HFFc6 (cell line): ENCODE measurements at regions not wholly inside any gene's neighbourhood (a gene's known extent, or its start where the extent isn't known, plus 50 kb on each side); places are given as distances from the start of the nearest gene placed in this dataset.

Experiments used
- DNase-seq: peaks from one replicate; pipeline ENCODE4 v3.0.0-alpha.2; 2018
- H3K27ac Mint-ChIP-seq: 2 replicates; pipeline ENCODE4 v1.8.0; 2020; ENCODE audit warnings: mild to moderate bottlenecking, mixed read lengths
- H3K27me3 Mint-ChIP-seq: 2 replicates; pipeline ENCODE4 v1.8.0; 2021; ENCODE audit warnings: mild to moderate bottlenecking, moderate library complexity, mixed read lengths; ENCODE audit not compliant: insufficient read depth
- H3K36me3 Mint-ChIP-seq: 2 replicates; pipeline ENCODE4 v1.8.0; 2021; ENCODE audit warnings: low read depth, mixed read lengths
- H3K4me1 Mint-ChIP-seq: 2 replicates; pipeline ENCODE4 v1.8.0; 2020; ENCODE audit warnings: low read depth, mixed read lengths
- H3K4me3 Mint-ChIP-seq: 2 replicates; pipeline ENCODE4 v1.8.0; 2020; ENCODE audit warnings: mild to moderate bottlenecking, moderate library complexity, mixed read lengths
- H3K9me3 Mint-ChIP-seq: 2 replicates; pipeline ENCODE4 v1.8.0; 2020; ENCODE audit warnings: mild to moderate bottlenecking, mixed read lengths
- TF ChIP-seq, protein P1 (sequence below): fragments of 200-600 bp; sonication (generic); IDR thresholded peaks from 2 replicates; pipeline ENCODE4 v1.5.0; 2021; ENCODE audit warnings: antibody characterized with exemption, mild to moderate bottlenecking

DNA sequence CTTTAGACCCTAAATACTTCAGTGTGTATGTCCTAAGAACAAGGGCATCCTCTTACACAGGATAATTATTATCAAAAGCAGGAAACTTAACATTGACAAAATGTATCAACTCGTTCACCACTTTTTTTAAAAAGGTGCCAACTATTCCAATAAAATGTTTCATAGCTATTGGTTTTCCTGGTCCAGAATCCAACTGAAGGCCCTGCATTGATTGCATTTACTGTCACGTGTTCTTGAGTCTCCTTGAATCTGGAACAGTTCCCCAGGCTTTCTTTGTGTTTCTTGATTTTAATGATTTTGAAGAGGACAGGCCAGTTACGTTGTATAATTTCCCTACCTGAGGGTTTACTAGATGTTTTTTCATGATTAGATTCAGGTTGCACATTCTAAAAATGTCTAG lies 94.6 kb upstream of the ARHGEF3 start:
- no peak overlapping the region for H3K4me3 Mint-ChIP-seq
- H3K27me3 Mint-ChIP-seq, result peaks cover 5% of the 10 kb centered on the region
- no peaks in the 10 kb centered on the region for H3K36me3 Mint-ChIP-seq
- TF ChIP-seq, protein P1, sequence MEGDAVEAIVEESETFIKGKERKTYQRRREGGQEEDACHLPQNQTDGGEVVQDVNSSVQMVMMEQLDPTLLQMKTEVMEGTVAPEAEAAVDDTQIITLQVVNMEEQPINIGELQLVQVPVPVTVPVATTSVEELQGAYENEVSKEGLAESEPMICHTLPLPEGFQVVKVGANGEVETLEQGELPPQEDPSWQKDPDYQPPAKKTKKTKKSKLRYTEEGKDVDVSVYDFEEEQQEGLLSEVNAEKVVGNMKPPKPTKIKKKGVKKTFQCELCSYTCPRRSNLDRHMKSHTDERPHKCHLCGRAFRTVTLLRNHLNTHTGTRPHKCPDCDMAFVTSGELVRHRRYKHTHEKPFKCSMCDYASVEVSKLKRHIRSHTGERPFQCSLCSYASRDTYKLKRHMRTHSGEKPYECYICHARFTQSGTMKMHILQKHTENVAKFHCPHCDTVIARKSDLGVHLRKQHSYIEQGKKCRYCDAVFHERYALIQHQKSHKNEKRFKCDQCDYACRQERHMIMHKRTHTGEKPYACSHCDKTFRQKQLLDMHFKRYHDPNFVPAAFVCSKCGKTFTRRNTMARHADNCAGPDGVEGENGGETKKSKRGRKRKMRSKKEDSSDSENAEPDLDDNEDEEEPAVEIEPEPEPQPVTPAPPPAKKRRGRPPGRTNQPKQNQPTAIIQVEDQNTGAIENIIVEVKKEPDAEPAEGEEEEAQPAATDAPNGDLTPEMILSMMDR, result no peak
- no peaks in the 10 kb centered on the region for H3K9me3 Mint-ChIP-seq
- DNase-seq, result no peak
- no peak overlapping the region for H3K27ac Mint-ChIP-seq
- no peaks in the 10 kb centered on the region for H3K4me1 Mint-ChIP-seq

DNA sequence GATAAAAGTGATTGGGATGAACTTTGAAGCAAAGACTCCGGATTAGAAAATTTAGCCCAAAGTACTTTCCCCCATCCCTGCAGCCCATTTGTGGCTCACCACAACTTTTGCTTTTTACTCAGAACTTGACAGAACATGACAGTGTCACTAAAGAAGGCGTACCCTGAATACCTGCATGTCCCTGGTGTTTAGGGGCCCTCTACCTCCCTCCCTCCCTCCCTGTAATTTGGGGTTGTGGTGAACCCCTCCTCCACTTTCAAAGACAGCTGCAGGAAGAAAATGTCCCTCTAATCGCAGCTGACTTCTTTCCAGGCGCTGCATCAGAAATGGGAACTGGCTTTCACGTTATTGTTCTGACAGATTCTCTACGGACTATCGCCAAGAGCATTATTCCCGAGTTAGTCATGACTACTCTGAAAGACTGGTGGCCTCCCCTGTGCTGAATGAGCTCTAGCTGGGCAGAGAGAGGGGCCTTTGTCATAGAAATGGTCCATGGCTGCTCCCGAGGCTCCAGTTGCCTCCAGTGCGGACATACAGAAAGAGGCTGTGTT lies 93.2 kb upstream of the ARHGEF3 start:
- Mint-ChIP-seq H3K4me1 (peaks cover 7% of the 10 kb centered on the region), H3K27ac (no peak overlapping the region), H3K4me3 (no peak overlapping the region), H3K9me3 (no peaks in the 10 kb centered on the region), H3K36me3 (no peaks in the 10 kb centered on the region), H3K27me3 (peaks cover 5% of the 10 kb centered on the region)
- DNase-seq, result no peak
- TF ChIP-seq, protein P1, result no peak

DNA sequence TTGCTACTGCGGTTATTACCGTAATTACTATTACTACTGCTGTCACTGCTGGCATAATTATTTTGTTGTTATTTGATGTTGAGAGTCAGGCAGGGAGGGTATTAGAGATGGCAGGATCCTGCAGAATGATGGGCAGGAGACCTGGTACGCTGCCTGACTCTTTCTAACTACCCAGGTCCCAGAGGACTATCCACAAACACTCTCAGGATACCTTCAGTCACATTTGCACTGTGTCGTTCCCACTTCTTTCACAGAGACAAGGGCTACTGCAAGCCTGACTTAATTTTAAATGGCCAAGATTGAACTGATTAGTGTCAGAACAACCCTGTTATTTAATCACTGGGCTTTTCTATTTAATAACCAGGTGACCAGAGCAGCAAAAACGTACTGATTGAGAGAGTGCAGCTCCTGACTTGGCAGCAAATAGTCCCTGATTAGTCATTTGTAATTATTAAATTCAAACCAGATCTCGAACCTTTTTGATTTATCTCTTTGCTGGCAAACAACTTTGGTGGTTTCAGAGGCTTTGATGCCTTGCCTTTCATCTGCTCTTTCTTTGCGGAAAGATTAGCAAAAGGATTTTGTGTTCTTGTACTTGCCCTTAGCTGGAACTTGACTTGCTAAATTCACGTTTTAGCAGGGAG lies 88.8 kb upstream of the ARHGEF3 start:
- Mint-ChIP-seq H3K4me3 (no peak overlapping the region), H3K27ac (no peak overlapping the region), H3K9me3 (no peaks in the 10 kb centered on the region), H3K36me3 (no peaks in the 10 kb centered on the region), H3K4me1 (peaks cover 18% of the 10 kb centered on the region), H3K27me3 (peaks cover 11% of the 10 kb centered on the region)
- TF ChIP-seq, protein P1, result no peak
- DNase-seq, result no peak

DNA sequence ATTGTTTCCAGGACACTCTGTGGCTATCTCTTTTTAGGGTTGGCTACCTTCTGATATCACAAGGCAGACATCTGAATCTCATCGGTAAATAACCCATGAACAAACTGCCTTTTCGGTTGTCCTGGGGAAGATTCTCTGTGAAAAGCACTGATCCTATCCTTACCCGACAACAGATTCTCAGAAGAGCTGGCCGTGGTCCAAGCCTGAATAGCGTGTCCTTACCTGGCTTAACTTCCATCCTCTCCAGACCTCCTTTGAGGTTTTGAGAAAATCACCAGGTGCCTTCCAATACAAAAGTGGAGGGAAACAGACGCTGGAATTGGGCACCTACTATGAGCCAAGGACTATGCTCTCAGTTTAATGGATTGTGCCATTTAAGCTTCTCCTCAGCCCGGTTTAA lies 87.4 kb upstream of the ARHGEF3 start:
- Mint-ChIP-seq H3K27ac (no peak overlapping the region), H3K4me3 (no peak overlapping the region)

DNA sequence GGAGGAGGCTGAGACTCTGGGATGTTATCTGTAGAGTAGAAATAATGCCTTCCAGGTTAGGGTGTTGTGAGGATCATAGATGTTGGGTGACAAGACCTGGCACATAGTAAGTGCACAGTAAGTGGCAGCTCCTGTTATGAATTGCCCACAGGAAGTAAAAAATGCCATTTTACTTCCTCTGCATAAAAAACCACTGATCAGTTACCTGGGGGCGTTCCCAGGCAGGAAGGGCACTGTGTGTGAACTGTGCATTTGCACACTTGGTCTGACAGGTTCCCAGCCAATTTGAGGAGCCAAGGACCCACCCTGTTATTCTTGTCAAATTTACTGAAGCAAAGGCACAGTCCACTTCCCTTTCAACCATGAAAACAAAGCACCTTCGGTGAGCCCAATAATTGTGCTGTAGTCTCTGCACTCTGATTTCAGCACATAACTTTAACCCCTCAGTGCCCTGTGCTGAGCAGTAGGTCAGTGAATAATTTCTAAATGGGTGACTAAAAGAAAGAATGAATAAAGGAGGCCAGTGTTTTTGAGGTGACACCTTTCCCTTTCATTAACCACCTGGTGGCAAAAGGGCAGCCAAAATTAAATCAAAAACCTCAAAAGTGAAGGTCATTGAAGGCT lies 85.8 kb upstream of the ARHGEF3 start:
- peaks cover 18% of the 10 kb centered on the region for H3K4me1 Mint-ChIP-seq
- no peak overlapping the region for H3K27ac Mint-ChIP-seq
- no peak for DNase-seq
- H3K36me3 Mint-ChIP-seq, result no peaks in the 10 kb centered on the region
- H3K27me3 Mint-ChIP-seq, result peaks cover 11% of the 10 kb centered on the region
- no peaks in the 10 kb centered on the region for H3K9me3 Mint-ChIP-seq
- TF ChIP-seq, protein P1, result no peak; the same call in 1 of the 2 replicates
- no peak overlapping the region for H3K4me3 Mint-ChIP-seq

More for the DNA sequence above, 87.4 kb upstream of the ARHGEF3 start:
- H3K9me3 Mint-ChIP-seq, result no peaks in the 10 kb centered on the region
- TF ChIP-seq, protein P1, result no peak
- H3K36me3 Mint-ChIP-seq, result no peaks in the 10 kb centered on the region
- peaks cover 18% of the 10 kb centered on the region for H3K4me1 Mint-ChIP-seq
- DNase-seq, result no peak
- H3K27me3 Mint-ChIP-seq, result peaks cover 11% of the 10 kb centered on the region
